GM23338 (cell line): ENCODE measurements at regions not wholly inside any gene's neighbourhood (a gene's known extent, or its start where the extent isn't known, plus 50 kb on each side); places are given as distances from the start of the nearest gene placed in this dataset.

Source experiments
- ATAC-seq: fragments of 200-7000 bp; cut with Tn5 transposase; 3 replicates; pipeline ENCODE4 v1.9.1; 2020
- DNase-seq: peaks from one replicate; pipeline ENCODE4 v3.0.0-alpha.2; 2015; ENCODE audit warnings: low spot score
- H2AFZ ChIP-seq: fragments of 200-600 bp; sonication (generic); 2 replicates; pipeline ENCODE4 v1.8.0; 2016; ENCODE audit warnings: antibody characterized with exemption, mild to moderate bottlenecking, moderate library complexity
- H3F3A ChIP-seq: fragments of 200-600 bp; sonication (generic); replicated peaks from 2 replicates; pipeline ENCODE4 v1.8.0; 2017; ENCODE audit warnings: antibody characterized with exemption, mixed run types, low read depth
- H3K27ac ChIP-seq: fragments of 200-600 bp; sonication (generic); 2 replicates; pipeline ENCODE4 v1.6.1; 2016; ENCODE audit warnings: low read depth
- H3K27me3 ChIP-seq: fragments of 200-600 bp; sonication (generic); 2 replicates; pipeline ENCODE4 v1.8.0; 2016; ENCODE audit warnings: mild to moderate bottlenecking, mixed run types, moderate library complexity; ENCODE audit not compliant: insufficient read depth
- H3K36me3 ChIP-seq: fragments of 200-600 bp; sonication (generic); 2 replicates; pipeline ENCODE4 v1.8.0; 2016; ENCODE audit warnings: mild to moderate bottlenecking; ENCODE audit not compliant: insufficient read depth
- H3K4me1 ChIP-seq: fragments of 200-600 bp; sonication (generic); 2 replicates; pipeline ENCODE4 v1.8.0; 2016; ENCODE audit warnings: mild to moderate bottlenecking, moderate library complexity; ENCODE audit not compliant: insufficient read depth
- H3K4me2 ChIP-seq: fragments of 200-600 bp; sonication (generic); 2 replicates; pipeline ENCODE4 v1.7.1; 2017; ENCODE audit warnings: mixed run types
- H3K4me3 ChIP-seq: fragments of 200-600 bp; sonication (generic); 2 replicates; pipeline ENCODE4 v1.6.1; 2016; ENCODE audit warnings: mixed run types
- H3K79me2 ChIP-seq: fragments of 200-600 bp; sonication (generic); replicated peaks from 2 replicates; pipeline ENCODE4 v1.8.0; 2017; ENCODE audit warnings: mild to moderate bottlenecking; ENCODE audit not compliant: insufficient read depth
- H3K9me2 ChIP-seq: fragments of 200-600 bp; sonication (generic); 2 replicates; pipeline ENCODE4 v1.8.0; 2017; ENCODE audit not compliant: insufficient read depth
- H4K20me1 ChIP-seq: fragments of 200-600 bp; sonication (generic); replicated peaks from 2 replicates; pipeline ENCODE4 v1.8.0; 2017; ENCODE audit warnings: mild to moderate bottlenecking; ENCODE audit not compliant: insufficient read depth
- H3K27ac Mint-ChIP-seq: 2 replicates; pipeline ENCODE4 v1.8.0; 2020; ENCODE audit warnings: inconsistent platforms, mild to moderate bottlenecking, moderate library complexity, mixed read lengths
- H3K27me3 Mint-ChIP-seq: 3 replicates; pipeline ENCODE4 v1.8.0; 2022; ENCODE audit warnings: low read depth, mild to moderate bottlenecking, moderate library complexity, mixed read lengths, inconsistent platforms; ENCODE audit not compliant: insufficient read depth, poor library complexity
- H3K36me3 Mint-ChIP-seq: 3 replicates; pipeline ENCODE4 v1.8.0; 2021; ENCODE audit warnings: low read depth, mild to moderate bottlenecking, inconsistent platforms, moderate library complexity, mixed read lengths
- H3K4me1 Mint-ChIP-seq: 3 replicates; pipeline ENCODE4 v1.8.0; 2020; ENCODE audit warnings: mild to moderate bottlenecking, inconsistent platforms, mixed read lengths
- H3K4me3 Mint-ChIP-seq: 3 replicates; pipeline ENCODE4 v1.8.0; 2021; ENCODE audit warnings: moderate library complexity, mild to moderate bottlenecking, inconsistent platforms, mixed read lengths
- H3K9me3 Mint-ChIP-seq: 3 replicates; pipeline ENCODE4 v1.8.0; 2020; ENCODE audit warnings: moderate library complexity, mild to moderate bottlenecking, inconsistent platforms, mixed read lengths
- CREB1 ChIP-seq: fragments of 250-450 bp; sonication (Bioruptor Pico); IDR thresholded peaks from 2 replicates; pipeline ENCODE4 v1.5.0; 2020; ENCODE audit warnings: low read depth, mild to moderate bottlenecking, moderate library complexity
- EZH2phosphoT487 ChIP-seq: fragments of 200-600 bp; sonication (generic); IDR thresholded peaks from one replicate; pipeline ENCODE4 v1.8.1; 2018; ENCODE audit warnings: antibody characterized with exemption; ENCODE audit not compliant: unreplicated experiment
- JUNB ChIP-seq: IDR thresholded peaks from one replicate; pipeline ENCODE4 v1.6.1; 2016; ENCODE audit warnings: antibody characterized with exemption; ENCODE audit not compliant: unreplicated experiment
- NANOG ChIP-seq: IDR thresholded peaks from 2 replicates; pipeline ENCODE4 v1.6.1; 2016; ENCODE audit warnings: antibody characterized with exemption, borderline replicate concordance
- STAT1 ChIP-seq: IDR thresholded peaks from one replicate; pipeline ENCODE4 v1.6.1; 2016; ENCODE audit warnings: antibody characterized with exemption; ENCODE audit not compliant: unreplicated experiment
- TF ChIP-seq, protein P1 (sequence below): IDR thresholded peaks from one replicate; pipeline ENCODE4 v1.6.1; 2018; ENCODE audit warnings: antibody characterized with exemption; ENCODE audit not compliant: unreplicated experiment
- TF ChIP-seq, protein P2 (sequence below), 2 experiments: fragments of 200-600 bp in 1 of 2; sonication (generic) in 1 of 2; conservative IDR thresholded peaks; 2 replicates each; pipeline versions ENCODE4 v1.5.1 to v1.6.1; 2016 to 2017; ENCODE audit warnings: antibody characterized with exemption in 2 of 2, low read depth in 2 of 2, mild to moderate bottlenecking in 2 of 2, moderate library complexity in 1 of 2
- TF ChIP-seq, protein P3 (sequence below): fragments of 250-450 bp; sonication (Bioruptor Pico); IDR thresholded peaks from 2 replicates; pipeline ENCODE4 v1.5.0; 2020; ENCODE audit warnings: mild to moderate bottlenecking, moderate library complexity

DNA sequence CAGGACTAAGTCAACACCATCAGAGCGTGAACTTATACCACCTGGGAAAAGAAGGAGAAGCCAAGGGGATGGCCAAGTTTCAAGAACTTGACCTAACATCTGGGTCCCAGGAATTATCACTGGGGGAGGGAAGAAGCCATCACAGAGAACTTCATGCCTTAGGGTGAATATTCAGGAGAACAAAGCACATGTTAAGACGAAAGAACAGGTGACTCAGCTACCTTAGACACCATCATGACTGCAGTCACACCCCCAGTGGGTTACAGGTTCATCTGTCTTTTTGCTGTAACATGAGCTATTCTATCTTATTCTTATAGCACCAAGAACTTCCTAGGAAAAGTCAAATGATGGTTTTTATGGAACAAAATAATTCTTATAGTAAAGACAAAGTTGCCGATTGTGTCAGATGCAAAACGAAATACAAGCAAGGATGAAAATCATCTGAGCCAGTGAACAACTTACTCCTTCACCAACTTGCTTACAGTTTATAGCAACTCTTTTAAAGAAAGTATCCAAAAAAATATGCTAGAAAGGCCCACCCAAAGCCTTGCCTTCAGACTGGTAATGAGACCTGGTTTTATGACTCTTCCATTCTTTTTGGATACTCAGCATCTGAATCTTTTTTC lies 72.0 kb downstream of the TPRA1 start:
- TF ChIP-seq EZH2phosphoT487 (no peak), JUNB (no peak), NANOG (no peak), STAT1 (no peak), CREB1 (CRISPR knock-in tag) (no peak)
- TF ChIP-seq, protein P1, sequence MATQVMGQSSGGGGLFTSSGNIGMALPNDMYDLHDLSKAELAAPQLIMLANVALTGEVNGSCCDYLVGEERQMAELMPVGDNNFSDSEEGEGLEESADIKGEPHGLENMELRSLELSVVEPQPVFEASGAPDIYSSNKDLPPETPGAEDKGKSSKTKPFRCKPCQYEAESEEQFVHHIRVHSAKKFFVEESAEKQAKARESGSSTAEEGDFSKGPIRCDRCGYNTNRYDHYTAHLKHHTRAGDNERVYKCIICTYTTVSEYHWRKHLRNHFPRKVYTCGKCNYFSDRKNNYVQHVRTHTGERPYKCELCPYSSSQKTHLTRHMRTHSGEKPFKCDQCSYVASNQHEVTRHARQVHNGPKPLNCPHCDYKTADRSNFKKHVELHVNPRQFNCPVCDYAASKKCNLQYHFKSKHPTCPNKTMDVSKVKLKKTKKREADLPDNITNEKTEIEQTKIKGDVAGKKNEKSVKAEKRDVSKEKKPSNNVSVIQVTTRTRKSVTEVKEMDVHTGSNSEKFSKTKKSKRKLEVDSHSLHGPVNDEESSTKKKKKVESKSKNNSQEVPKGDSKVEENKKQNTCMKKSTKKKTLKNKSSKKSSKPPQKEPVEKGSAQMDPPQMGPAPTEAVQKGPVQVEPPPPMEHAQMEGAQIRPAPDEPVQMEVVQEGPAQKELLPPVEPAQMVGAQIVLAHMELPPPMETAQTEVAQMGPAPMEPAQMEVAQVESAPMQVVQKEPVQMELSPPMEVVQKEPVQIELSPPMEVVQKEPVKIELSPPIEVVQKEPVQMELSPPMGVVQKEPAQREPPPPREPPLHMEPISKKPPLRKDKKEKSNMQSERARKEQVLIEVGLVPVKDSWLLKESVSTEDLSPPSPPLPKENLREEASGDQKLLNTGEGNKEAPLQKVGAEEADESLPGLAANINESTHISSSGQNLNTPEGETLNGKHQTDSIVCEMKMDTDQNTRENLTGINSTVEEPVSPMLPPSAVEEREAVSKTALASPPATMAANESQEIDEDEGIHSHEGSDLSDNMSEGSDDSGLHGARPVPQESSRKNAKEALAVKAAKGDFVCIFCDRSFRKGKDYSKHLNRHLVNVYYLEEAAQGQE: no peak
- TF ChIP-seq, protein P2, sequence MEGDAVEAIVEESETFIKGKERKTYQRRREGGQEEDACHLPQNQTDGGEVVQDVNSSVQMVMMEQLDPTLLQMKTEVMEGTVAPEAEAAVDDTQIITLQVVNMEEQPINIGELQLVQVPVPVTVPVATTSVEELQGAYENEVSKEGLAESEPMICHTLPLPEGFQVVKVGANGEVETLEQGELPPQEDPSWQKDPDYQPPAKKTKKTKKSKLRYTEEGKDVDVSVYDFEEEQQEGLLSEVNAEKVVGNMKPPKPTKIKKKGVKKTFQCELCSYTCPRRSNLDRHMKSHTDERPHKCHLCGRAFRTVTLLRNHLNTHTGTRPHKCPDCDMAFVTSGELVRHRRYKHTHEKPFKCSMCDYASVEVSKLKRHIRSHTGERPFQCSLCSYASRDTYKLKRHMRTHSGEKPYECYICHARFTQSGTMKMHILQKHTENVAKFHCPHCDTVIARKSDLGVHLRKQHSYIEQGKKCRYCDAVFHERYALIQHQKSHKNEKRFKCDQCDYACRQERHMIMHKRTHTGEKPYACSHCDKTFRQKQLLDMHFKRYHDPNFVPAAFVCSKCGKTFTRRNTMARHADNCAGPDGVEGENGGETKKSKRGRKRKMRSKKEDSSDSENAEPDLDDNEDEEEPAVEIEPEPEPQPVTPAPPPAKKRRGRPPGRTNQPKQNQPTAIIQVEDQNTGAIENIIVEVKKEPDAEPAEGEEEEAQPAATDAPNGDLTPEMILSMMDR (conservative IDR thresholded peaks at IDR 0.05; ENCODE audit: low read depth in 2 of 2): no peak
- TF ChIP-seq, protein P3, sequence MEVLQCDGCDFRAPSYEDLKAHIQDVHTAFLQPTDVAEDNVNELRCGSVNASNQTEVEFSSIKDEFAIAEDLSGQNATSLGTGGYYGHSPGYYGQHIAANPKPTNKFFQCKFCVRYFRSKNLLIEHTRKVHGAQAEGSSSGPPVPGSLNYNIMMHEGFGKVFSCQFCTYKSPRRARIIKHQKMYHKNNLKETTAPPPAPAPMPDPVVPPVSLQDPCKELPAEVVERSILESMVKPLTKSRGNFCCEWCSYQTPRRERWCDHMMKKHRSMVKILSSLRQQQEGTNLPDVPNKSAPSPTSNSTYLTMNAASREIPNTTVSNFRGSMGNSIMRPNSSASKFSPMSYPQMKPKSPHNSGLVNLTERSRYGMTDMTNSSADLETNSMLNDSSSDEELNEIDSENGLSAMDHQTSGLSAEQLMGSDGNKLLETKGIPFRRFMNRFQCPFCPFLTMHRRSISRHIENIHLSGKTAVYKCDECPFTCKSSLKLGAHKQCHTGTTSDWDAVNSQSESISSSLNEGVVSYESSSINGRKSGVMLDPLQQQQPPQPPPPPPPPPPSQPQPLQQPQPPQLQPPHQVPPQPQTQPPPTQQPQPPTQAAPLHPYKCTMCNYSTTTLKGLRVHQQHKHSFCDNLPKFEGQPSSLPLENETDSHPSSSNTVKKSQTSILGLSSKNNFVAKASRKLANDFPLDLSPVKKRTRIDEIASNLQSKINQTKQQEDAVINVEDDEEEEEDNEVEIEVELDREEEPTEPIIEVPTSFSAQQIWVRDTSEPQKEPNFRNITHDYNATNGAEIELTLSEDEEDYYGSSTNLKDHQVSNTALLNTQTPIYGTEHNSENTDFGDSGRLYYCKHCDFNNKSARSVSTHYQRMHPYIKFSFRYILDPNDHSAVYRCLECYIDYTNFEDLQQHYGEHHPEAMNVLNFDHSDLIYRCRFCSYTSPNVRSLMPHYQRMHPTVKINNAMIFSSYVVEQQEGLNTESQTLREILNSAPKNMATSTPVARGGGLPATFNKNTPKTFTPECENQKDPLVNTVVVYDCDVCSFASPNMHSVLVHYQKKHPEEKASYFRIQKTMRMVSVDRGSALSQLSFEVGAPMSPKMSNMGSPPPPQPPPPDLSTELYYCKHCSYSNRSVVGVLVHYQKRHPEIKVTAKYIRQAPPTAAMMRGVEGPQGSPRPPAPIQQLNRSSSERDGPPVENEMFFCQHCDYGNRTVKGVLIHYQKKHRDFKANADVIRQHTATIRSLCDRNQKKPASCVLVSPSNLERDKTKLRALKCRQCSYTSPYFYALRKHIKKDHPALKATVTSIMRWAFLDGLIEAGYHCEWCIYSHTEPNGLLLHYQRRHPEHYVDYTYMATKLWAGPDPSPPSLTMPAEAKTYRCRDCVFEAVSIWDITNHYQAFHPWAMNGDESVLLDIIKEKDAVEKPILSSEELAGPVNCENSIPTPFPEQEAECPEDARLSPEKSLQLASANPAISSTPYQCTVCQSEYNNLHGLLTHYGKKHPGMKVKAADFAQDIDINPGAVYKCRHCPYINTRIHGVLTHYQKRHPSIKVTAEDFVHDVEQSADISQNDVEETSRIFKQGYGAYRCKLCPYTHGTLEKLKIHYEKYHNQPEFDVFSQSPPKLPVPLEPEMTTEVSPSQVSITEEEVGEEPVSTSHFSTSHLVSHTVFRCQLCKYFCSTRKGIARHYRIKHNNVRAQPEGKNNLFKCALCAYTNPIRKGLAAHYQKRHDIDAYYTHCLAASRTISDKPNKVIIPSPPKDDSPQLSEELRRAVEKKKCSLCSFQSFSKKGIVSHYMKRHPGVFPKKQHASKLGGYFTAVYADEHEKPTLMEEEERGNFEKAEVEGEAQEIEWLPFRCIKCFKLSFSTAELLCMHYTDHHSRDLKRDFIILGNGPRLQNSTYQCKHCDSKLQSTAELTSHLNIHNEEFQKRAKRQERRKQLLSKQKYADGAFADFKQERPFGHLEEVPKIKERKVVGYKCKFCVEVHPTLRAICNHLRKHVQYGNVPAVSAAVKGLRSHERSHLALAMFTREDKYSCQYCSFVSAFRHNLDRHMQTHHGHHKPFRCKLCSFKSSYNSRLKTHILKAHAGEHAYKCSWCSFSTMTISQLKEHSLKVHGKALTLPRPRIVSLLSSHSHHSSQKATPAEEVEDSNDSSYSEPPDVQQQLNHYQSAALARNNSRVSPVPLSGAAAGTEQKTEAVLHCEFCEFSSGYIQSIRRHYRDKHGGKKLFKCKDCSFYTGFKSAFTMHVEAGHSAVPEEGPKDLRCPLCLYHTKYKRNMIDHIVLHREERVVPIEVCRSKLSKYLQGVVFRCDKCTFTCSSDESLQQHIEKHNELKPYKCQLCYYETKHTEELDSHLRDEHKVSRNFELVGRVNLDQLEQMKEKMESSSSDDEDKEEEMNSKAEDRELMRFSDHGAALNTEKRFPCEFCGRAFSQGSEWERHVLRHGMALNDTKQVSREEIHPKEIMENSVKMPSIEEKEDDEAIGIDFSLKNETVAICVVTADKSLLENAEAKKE (CRISPR knock-in tag): no peak
- H3K27me3 Mint-ChIP-seq: no peaks in the 10 kb centered on the region

More for the DNA sequence above, 72.0 kb downstream of the TPRA1 start:
- no peak overlapping the region for H3K27ac Mint-ChIP-seq
- H3F3A ChIP-seq: no peaks in the 10 kb centered on the region
- no peak overlapping the region for H3K4me3 ChIP-seq
- H3K27ac ChIP-seq: no peak overlapping the region
- no peaks in the 10 kb centered on the region for H3K36me3 ChIP-seq
- no peak overlapping the region for H3K4me2 ChIP-seq
- no peaks in the 10 kb centered on the region for H3K79me2 ChIP-seq
- no peaks in the 10 kb centered on the region for H4K20me1 ChIP-seq
- no peaks in the 10 kb centered on the region for H3K9me2 ChIP-seq
- no peaks in the 10 kb centered on the region for H3K27me3 ChIP-seq
- no peak overlapping the region for H2AFZ ChIP-seq
- peaks cover 9% of the 10 kb centered on the region for H3K9me3 Mint-ChIP-seq
- no peaks in the 10 kb centered on the region for H3K4me1 ChIP-seq
- DNase-seq (no peak), ATAC-seq (no peak)
- no peak overlapping the region for H3K4me3 Mint-ChIP-seq
- H3K36me3 Mint-ChIP-seq: no peaks in the 10 kb centered on the region
- H3K4me1 Mint-ChIP-seq: no peaks in the 10 kb centered on the region
